ENCODE measurements at regions not wholly inside any gene's neighbourhood (a gene's known extent, or its start where the extent isn't known, plus 50 kb on each side); places are given as distances from the start of the nearest gene placed in this dataset.
"Not testable (repeated sequence)": the region's sequence is repeated elsewhere in the genome, so short reads cannot be mapped to it uniquely, and the experiment has no call there.

GRCh38 chr7:68613897-68614296 lies 984.4 kb upstream of the AUTS2 start:
- TF ChIP-seq CTCF (IDR thresholded peaks at IDR 0.05; ENCODE audit: low read depth, low read length) = no peak

GRCh38 chr7:68619526-68619925 lies 978.7 kb upstream of the AUTS2 start:
- no peak for DNase-seq (ENCODE audit: extremely low read depth, low read depth)
- TF ChIP-seq CTCF (IDR thresholded peaks at IDR 0.05; ENCODE audit: low read depth, low read length) = no peak

More at GRCh38 chr7:68613897-68614296, 984.4 kb upstream of the AUTS2 start:
- no peak for DNase-seq (ENCODE audit: extremely low read depth, low read depth)

GRCh38 chr7:68622500-68622899 lies 975.8 kb upstream of the AUTS2 start:
- no peak for DNase-seq (ENCODE audit: extremely low read depth, low read depth)
- TF ChIP-seq CTCF (IDR thresholded peaks at IDR 0.05; ENCODE audit: low read depth, low read length) = no peak

DNA sequence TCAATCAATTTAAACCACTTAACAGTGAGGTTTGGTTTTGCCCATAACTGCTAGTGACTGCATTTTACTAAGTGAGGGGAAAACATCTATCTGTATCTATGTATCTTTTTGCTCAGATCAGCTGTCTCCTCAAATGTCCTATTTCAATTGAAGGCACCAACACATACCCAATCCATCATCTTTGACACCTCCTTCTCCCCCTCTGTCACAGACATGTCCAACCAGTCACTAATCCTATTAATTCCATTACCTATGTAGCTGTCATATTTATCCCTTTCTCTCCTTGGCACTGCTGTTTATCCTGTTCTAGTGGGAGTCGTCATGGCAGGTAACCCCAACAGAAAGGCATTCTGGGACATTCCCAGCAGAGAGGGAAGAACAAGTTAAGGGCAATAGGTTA lies 975.2 kb upstream of the AUTS2 start:
- no peak for DNase-seq (ENCODE audit: extremely low read depth, low read depth)
- no peak for TF ChIP-seq CTCF (IDR thresholded peaks at IDR 0.05; ENCODE audit: low read depth, low read length)

GRCh38 chr7:68627247-68627864 lies 970.9 kb upstream of the AUTS2 start:
- TF ChIP-seq CTCF (IDR thresholded peaks at IDR 0.05; ENCODE audit: low read depth, low read length) = no peak
- DNase-seq (ENCODE audit: extremely low read depth, low read depth) = no peak

DNA sequence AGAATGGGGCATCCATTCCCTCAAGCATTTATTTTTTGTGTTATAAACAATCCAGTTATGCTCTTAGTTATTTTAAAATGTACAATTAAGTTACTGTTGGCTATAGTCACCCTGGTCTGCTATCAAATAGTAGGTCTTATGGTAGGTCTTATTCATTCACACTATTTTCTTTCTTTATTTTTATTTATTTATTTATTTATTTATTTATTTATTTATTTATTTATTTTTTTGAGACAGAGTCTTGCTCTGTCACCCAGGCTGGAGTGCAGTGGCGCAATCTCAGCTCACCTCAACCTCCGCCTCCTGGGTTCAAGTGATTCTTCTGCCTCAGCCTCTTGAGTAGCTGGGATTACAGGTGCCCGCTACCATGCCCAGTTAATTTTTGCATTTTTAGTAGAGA lies 967.4 kb upstream of the AUTS2 start:
- not testable (repeated sequence) for DNase-seq (ENCODE audit: extremely low read depth, low read depth)

DNA sequence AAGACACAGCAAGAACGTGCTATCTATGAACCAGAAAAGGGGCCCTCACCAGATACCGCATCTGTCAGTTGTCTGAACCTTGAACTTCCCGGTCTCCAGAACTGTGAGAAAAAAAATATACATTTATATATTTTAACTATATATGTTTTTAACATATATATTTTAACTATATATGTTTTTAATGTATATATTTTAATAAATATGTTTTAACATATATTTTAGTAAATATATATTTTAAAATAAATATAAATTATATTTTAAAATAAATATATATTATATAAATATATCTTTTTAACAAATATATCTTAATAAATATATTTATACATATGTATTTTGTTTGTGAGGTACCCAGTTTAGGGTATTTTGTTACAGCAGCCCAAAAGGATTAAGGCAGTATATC lies 958.2 kb upstream of the AUTS2 start:
- TF ChIP-seq CTCF (IDR thresholded peaks at IDR 0.05; ENCODE audit: low read depth, low read length) = no peak
- no peak for DNase-seq (ENCODE audit: extremely low read depth, low read depth)

- TF ChIP-seq CTCF (IDR thresholded peaks at IDR 0.05; ENCODE audit: low read depth, low read length) = no peak
- DNase-seq (ENCODE audit: extremely low read depth, low read depth) = no peak
Measured at GRCh38 chr7:68642727-68643126, 955.5 kb upstream of the AUTS2 start.

All from AG09319 (cell line).